OCI-LY1 (cell line): ENCODE measurements at regions not wholly inside any gene's neighbourhood (a gene's known extent, or its start where the extent isn't known, plus 50 kb on each side); places are given as distances from the start of the nearest gene placed in this dataset.

Source experiments
- H2AFZ ChIP-seq: fragments of 200-600 bp; sonication (generic), shearing (Covaris generic); 2 replicates; pipeline ENCODE4 v1.6.0; 2014; ENCODE audit warnings: antibody characterized with exemption, mild to moderate bottlenecking, low read length
- H3F3A ChIP-seq: fragments of 200-600 bp; sonication (generic), shearing (Covaris generic); 2 replicates; pipeline ENCODE4 v1.6.0; 2014; ENCODE audit warnings: mild to moderate bottlenecking, antibody characterized with exemption, low read length, moderate library complexity; ENCODE audit not compliant: insufficient read depth
- H3K27ac ChIP-seq: fragments of 200-600 bp; sonication (generic); 2 replicates; pipeline ENCODE4 v1.5.1; 2014; ENCODE audit warnings: low read length, mixed run types, mild to moderate bottlenecking, low read depth; ENCODE audit not compliant: poor library complexity, severe bottlenecking
- H3K27me3 ChIP-seq: fragments of 200-600 bp; sonication (generic); 2 replicates; pipeline ENCODE4 v1.6.0; 2014; ENCODE audit warnings: antibody characterized with exemption, mild to moderate bottlenecking, low read length, moderate library complexity; ENCODE audit not compliant: insufficient read depth
- H3K36me3 ChIP-seq: fragments of 200-600 bp; sonication (generic); 2 replicates; pipeline ENCODE4 v1.6.1; 2014; ENCODE audit warnings: mild to moderate bottlenecking, antibody characterized with exemption, low read length, moderate library complexity, mixed read lengths; ENCODE audit not compliant: insufficient read depth
- H3K4me1 ChIP-seq: fragments of 200-600 bp; sonication (generic); 2 replicates; pipeline ENCODE4 v1.5.1; 2014; ENCODE audit warnings: mild to moderate bottlenecking, low read length, moderate library complexity; ENCODE audit not compliant: insufficient read depth, severe bottlenecking
- H3K4me2 ChIP-seq: fragments of 200-600 bp; sonication (generic), shearing (Covaris generic); 2 replicates; pipeline ENCODE4 v1.6.1; 2014; ENCODE audit warnings: low read length
- H3K4me3 ChIP-seq: fragments of 200-600 bp; sonication (generic); 2 replicates; pipeline ENCODE4 v1.5.1; 2014; ENCODE audit warnings: low read length, low read depth, mild to moderate bottlenecking, mixed read lengths; ENCODE audit not compliant: poor library complexity, severe bottlenecking
- H3K79me2 ChIP-seq: fragments of 200-600 bp; shearing (Covaris generic); 2 replicates; pipeline ENCODE4 v1.6.1; 2016; ENCODE audit warnings: mixed run types, low read length, mixed read lengths; ENCODE audit not compliant: insufficient read depth
- H3K9ac ChIP-seq: fragments of 200-600 bp; sonication (generic), shearing (Covaris generic); 2 replicates; pipeline ENCODE4 v1.6.1; 2014; ENCODE audit warnings: mild to moderate bottlenecking, low read length, mixed read lengths
- H3K9me2 ChIP-seq: fragments of 200-600 bp; sonication (generic), shearing (Covaris generic); 2 replicates; pipeline ENCODE4 v1.6.1; 2014; ENCODE audit warnings: low read depth, mild to moderate bottlenecking, low read length, mixed read lengths
- H3K9me3 ChIP-seq: fragments of 200-600 bp; shearing (Covaris generic); 2 replicates; pipeline ENCODE4 v1.6.1; 2014; ENCODE audit warnings: low read length, mixed read lengths
- H4K20me1 ChIP-seq: fragments of 200-600 bp; sonication (generic), shearing (Covaris generic); 2 replicates; pipeline ENCODE4 v1.6.0; 2016; ENCODE audit warnings: mild to moderate bottlenecking, low read length; ENCODE audit not compliant: insufficient read depth
- CTCF ChIP-seq: fragments of 200-600 bp; sonication (generic), shearing (Covaris generic); IDR thresholded peaks from 2 replicates; pipeline ENCODE4 v1.5.1; 2017; ENCODE audit warnings: mild to moderate bottlenecking, antibody characterized with exemption, low read length, moderate library complexity, mixed read lengths
- EZH2 ChIP-seq: fragments of 200-600 bp; sonication (generic), shearing (Covaris generic); IDR thresholded peaks from 2 replicates; pipeline ENCODE4 v1.8.0; 2017; ENCODE audit warnings: borderline replicate concordance, mixed run types, mild to moderate bottlenecking, antibody characterized with exemption, low read length, moderate library complexity, mixed read lengths

- H3K4me2 ChIP-seq = no peak overlapping the region
- H3K36me3 ChIP-seq = no peaks in the 10 kb centered on the region
- no peak overlapping the region for H3K9ac ChIP-seq
- H2AFZ ChIP-seq = no peak overlapping the region
- H3K9me2 ChIP-seq = no peaks in the 10 kb centered on the region
- no peaks in the 10 kb centered on the region for H3K79me2 ChIP-seq
- H3F3A ChIP-seq = no peaks in the 10 kb centered on the region
- no peak for TF ChIP-seq EZH2
- TF ChIP-seq CTCF = no peak
- no peak overlapping the region for H3K27ac ChIP-seq
- H3K27me3 ChIP-seq = no peaks in the 10 kb centered on the region
- H3K4me1 ChIP-seq = no peaks in the 10 kb centered on the region
- H3K9me3 ChIP-seq = no peaks in the 10 kb centered on the region
- no peak overlapping the region for H3K4me3 ChIP-seq
- no peaks in the 10 kb centered on the region for H4K20me1 ChIP-seq
Observed at GRCh38 chr14:30115756-30116155, 188.1 kb upstream of the PRKD1 start.

- no peaks in the 10 kb centered on the region for H3K79me2 ChIP-seq
- H3K36me3 ChIP-seq = no peaks in the 10 kb centered on the region
- no peaks in the 10 kb centered on the region for H3F3A ChIP-seq
- H4K20me1 ChIP-seq = no peaks in the 10 kb centered on the region
- no peak for TF ChIP-seq EZH2
- TF ChIP-seq CTCF = no peak
- H3K27ac ChIP-seq = no peak overlapping the region
- no peaks in the 10 kb centered on the region for H3K27me3 ChIP-seq
- no peaks in the 10 kb centered on the region for H3K9me2 ChIP-seq
- H3K4me1 ChIP-seq = no peaks in the 10 kb centered on the region
- H3K9me3 ChIP-seq = no peaks in the 10 kb centered on the region
- no peak overlapping the region for H3K9ac ChIP-seq
- H3K4me2 ChIP-seq = no peak overlapping the region
- H2AFZ ChIP-seq = no peak overlapping the region
- H3K4me3 ChIP-seq = no peak overlapping the region
Observed at GRCh38 chr14:30118992-30119640, 191.5 kb upstream of the PRKD1 start.

GRCh38 chr14:30125322-30125979 is 197.8 kb upstream of the PRKD1 start:
- no peak overlapping the region for H3K4me2 ChIP-seq
- H3F3A ChIP-seq = no peaks in the 10 kb centered on the region
- H3K27ac ChIP-seq = no peak overlapping the region
- H3K4me1 ChIP-seq = no peaks in the 10 kb centered on the region
- H3K4me3 ChIP-seq = no peak overlapping the region
- H3K27me3 ChIP-seq = no peaks in the 10 kb centered on the region
- no peaks in the 10 kb centered on the region for H4K20me1 ChIP-seq
- H3K36me3 ChIP-seq = no peaks in the 10 kb centered on the region
- no peak overlapping the region for H2AFZ ChIP-seq
- no peaks in the 10 kb centered on the region for H3K79me2 ChIP-seq
- no peak for TF ChIP-seq CTCF
- no peak for TF ChIP-seq EZH2
- H3K9ac ChIP-seq = no peak overlapping the region
- no peaks in the 10 kb centered on the region for H3K9me2 ChIP-seq
- H3K9me3 ChIP-seq = no peaks in the 10 kb centered on the region
